ENCODE measurements at regions not wholly inside any gene's neighbourhood (a gene's known extent, or its start where the extent isn't known, plus 50 kb on each side); places are given as distances from the start of the nearest gene placed in this dataset.
"Not testable (repeated sequence)": the region's sequence is repeated elsewhere in the genome, so short reads cannot be mapped to it uniquely, and the experiment has no call there.

DNA sequence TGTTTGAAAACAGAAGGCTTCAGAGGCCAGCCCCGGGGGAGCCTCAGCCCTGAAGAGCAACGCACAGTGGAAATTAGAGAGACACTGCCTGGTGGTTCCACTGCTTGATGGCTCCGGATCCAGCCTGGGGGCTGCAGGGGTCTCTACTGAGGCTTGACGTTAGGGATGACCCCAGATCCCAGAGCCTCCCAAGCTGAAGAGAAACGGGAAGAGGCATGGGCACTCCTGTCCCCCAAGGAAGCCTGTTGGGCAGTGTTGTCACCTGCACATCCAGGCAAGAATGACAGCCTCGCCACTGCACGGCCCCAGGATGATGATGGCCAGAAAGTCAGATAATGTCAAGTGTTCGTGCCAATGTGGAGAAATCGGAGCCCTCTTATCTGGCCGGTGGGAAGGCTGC, 56.8 kb upstream of the FGF3 start:
- H3K27me3 Mint-ChIP-seq: peaks cover 4% of the 10 kb centered on the region
- no peak overlapping the region for H3K27ac Mint-ChIP-seq
- no peak overlapping the region for H3K4me3 Mint-ChIP-seq
- no peak for TF ChIP-seq CTCF (conservative IDR thresholded peaks at IDR 0.05)
- no peaks in the 10 kb centered on the region for H3K36me3 Mint-ChIP-seq
- H3K4me1 Mint-ChIP-seq (ENCODE audit: unreplicated experiment): peaks cover 6% of the 10 kb centered on the region
- peaks cover 4% of the 10 kb centered on the region for H3K9me3 Mint-ChIP-seq
- DNase-seq (ENCODE audit: extremely low spot score, unreplicated experiment): no peak

DNA sequence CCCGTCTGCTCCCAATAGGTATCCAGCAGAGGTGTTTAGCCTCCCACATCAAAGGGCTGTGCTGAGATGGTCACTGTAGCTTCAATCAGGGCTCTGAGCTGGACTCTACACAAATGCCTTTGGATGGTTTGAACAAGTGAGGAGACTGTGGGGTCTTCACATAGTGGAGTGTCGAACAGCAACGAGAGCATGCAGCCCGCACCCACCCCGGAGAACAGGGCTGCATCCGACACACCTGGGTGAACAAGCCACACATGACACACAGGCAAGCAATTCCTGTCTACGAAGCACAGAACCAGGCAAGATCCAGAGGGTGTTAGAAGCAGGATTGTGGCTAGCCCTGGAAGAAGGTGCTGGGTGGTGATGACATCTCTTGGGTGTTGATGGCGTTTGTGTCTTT, 58.0 kb upstream of the FGF3 start:
- no peak for DNase-seq (ENCODE audit: extremely low spot score, unreplicated experiment)
- H3K36me3 Mint-ChIP-seq: no peaks in the 10 kb centered on the region
- no peak for TF ChIP-seq CTCF (conservative IDR thresholded peaks at IDR 0.05)
- peaks cover 4% of the 10 kb centered on the region for H3K9me3 Mint-ChIP-seq
- H3K4me1 Mint-ChIP-seq (ENCODE audit: unreplicated experiment): peaks cover 3% of the 10 kb centered on the region
- H3K27me3 Mint-ChIP-seq: peaks cover 7% of the 10 kb centered on the region
- H3K27ac Mint-ChIP-seq: no peak overlapping the region
- no peak overlapping the region for H3K4me3 Mint-ChIP-seq

GRCh38 chr11:69877704-69878103, 58.5 kb upstream of the FGF3 start:
- not testable (repeated sequence) for H3K4me1 Mint-ChIP-seq (ENCODE audit: unreplicated experiment); H3K9me3 Mint-ChIP-seq; H3K27me3 Mint-ChIP-seq; DNase-seq (ENCODE audit: extremely low spot score, unreplicated experiment); H3K36me3 Mint-ChIP-seq; H3K27ac Mint-ChIP-seq; H3K4me3 Mint-ChIP-seq

DNA sequence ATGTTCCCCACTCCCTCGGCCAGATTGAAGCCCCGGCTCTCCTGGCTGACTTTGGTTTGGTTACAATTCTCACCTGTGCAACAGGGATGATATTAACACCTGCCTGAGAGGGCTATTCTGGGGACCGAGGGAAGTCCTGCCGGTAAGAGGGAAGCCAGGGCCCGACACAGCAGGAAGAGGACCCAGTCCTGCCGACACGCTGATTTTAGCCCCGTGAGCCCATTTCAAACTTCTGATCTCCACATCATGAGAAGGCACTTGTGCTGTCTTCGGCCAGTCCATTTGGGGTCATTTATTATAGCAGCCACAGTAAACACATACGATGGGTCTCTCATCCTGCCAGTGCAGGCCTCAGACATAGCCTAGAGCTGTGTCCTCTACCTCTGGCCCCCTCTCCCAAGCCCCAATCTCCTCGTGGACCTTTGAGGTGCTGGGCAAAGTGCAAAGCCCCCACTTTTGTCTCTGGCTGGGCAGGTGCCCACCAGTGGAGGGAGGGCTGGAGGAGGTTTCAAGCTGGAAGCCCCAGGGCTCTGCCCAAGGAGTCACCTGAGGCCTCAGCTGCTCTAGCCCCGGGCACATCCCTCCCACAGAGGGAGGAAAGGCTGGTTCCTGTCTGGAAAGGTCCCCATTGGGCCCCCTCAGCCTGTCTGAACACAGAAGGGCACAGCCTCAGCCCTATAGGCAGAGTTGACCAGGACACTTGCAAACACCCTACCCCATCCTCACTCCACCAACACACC, 59.1 kb upstream of the FGF3 start:
- H3K36me3 Mint-ChIP-seq: no peaks in the 10 kb centered on the region
- H3K27me3 Mint-ChIP-seq: peaks cover 7% of the 10 kb centered on the region
- H3K27ac Mint-ChIP-seq: no peak overlapping the region
- no peaks in the 10 kb centered on the region for H3K4me1 Mint-ChIP-seq (ENCODE audit: unreplicated experiment)
- TF ChIP-seq CTCF (conservative IDR thresholded peaks at IDR 0.05): no peak
- H3K9me3 Mint-ChIP-seq: no peaks in the 10 kb centered on the region
- no peak overlapping the region for H3K4me3 Mint-ChIP-seq
- DNase-seq (ENCODE audit: extremely low spot score, unreplicated experiment): no peak

- peaks cover 2% of the 10 kb centered on the region for H3K4me1 Mint-ChIP-seq (ENCODE audit: unreplicated experiment)
- TF ChIP-seq CTCF (conservative IDR thresholded peaks at IDR 0.05): no peak
- DNase-seq (ENCODE audit: extremely low spot score, unreplicated experiment): no peak
- H3K27me3 Mint-ChIP-seq: peaks cover 7% of the 10 kb centered on the region
- no peak overlapping the region for H3K4me3 Mint-ChIP-seq
- no peaks in the 10 kb centered on the region for H3K9me3 Mint-ChIP-seq
- no peaks in the 10 kb centered on the region for H3K36me3 Mint-ChIP-seq
- no peak overlapping the region for H3K27ac Mint-ChIP-seq
Observed at GRCh38 chr11:69878927-69879728, 59.9 kb upstream of the FGF3 start.

DNA sequence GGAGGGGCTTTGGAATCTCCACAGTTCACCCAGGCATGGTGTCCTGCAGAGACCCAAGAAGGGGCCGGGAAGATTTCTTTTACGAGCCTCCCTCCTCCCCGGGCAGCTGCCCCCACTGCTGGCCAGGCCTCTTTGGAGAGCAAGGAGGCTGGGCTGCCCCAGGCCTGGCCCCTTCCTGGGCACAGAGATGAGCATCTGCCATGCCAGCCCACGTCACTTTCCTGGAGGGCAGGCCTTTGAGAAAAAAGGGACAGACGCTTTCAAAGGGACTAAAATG, 60.5 kb upstream of the FGF3 start:
- no peak for TF ChIP-seq CTCF (conservative IDR thresholded peaks at IDR 0.05)
- DNase-seq (ENCODE audit: extremely low spot score, unreplicated experiment): no peak
- Mint-ChIP-seq H3K36me3 (no peaks in the 10 kb centered on the region), H3K27me3 (peaks cover 7% of the 10 kb centered on the region), H3K9me3 (no peaks in the 10 kb centered on the region), H3K4me3 (no peak overlapping the region), H3K27ac (no peak overlapping the region), H3K4me1 (ENCODE audit: unreplicated experiment) (peaks cover 5% of the 10 kb centered on the region)
